GM23338 (cell line): ENCODE measurements at regions not wholly inside any gene's neighbourhood (a gene's known extent, or its start where the extent isn't known, plus 50 kb on each side); places are given as distances from the start of the nearest gene placed in this dataset.

Source experiments
- CREB1 ChIP-seq: fragments of 250-450 bp; sonication (Bioruptor Pico); IDR thresholded peaks from 2 replicates; pipeline ENCODE4 v1.5.0; 2020; ENCODE audit warnings: low read depth, mild to moderate bottlenecking, moderate library complexity
- ETS1 ChIP-seq: IDR thresholded peaks from 2 replicates; pipeline ENCODE4 v1.6.1; 2016; ENCODE audit warnings: antibody characterized with exemption
- EZH2 ChIP-seq: fragments of 200-600 bp; sonication (generic); IDR thresholded peaks from one replicate; pipeline ENCODE4 v1.8.0; 2017; ENCODE audit warnings: antibody characterized with exemption, mild to moderate bottlenecking, low read depth; ENCODE audit not compliant: unreplicated experiment
- EZH2phosphoT487 ChIP-seq: fragments of 200-600 bp; sonication (generic); IDR thresholded peaks from one replicate; pipeline ENCODE4 v1.8.1; 2018; ENCODE audit warnings: antibody characterized with exemption; ENCODE audit not compliant: unreplicated experiment
- JUNB ChIP-seq: IDR thresholded peaks from one replicate; pipeline ENCODE4 v1.6.1; 2016; ENCODE audit warnings: antibody characterized with exemption; ENCODE audit not compliant: unreplicated experiment
- REST ChIP-seq: IDR thresholded peaks from one replicate; pipeline ENCODE4 v1.6.1; 2018; ENCODE audit warnings: antibody characterized with exemption; ENCODE audit not compliant: unreplicated experiment
- STAT1 ChIP-seq: IDR thresholded peaks from one replicate; pipeline ENCODE4 v1.6.1; 2016; ENCODE audit warnings: antibody characterized with exemption; ENCODE audit not compliant: unreplicated experiment
- ZNF331 ChIP-seq: fragments of 250-450 bp; sonication (Bioruptor Pico); IDR thresholded peaks from 2 replicates; pipeline ENCODE4 v1.5.0; 2020; ENCODE audit warnings: low read depth, mild to moderate bottlenecking, moderate library complexity
- TF ChIP-seq, protein P1 (sequence below): fragments of 250-450 bp; sonication (Bioruptor Pico); IDR thresholded peaks from 2 replicates; pipeline ENCODE4 v1.5.0; 2020; ENCODE audit warnings: mild to moderate bottlenecking, moderate library complexity

- TF ChIP-seq, protein P1, sequence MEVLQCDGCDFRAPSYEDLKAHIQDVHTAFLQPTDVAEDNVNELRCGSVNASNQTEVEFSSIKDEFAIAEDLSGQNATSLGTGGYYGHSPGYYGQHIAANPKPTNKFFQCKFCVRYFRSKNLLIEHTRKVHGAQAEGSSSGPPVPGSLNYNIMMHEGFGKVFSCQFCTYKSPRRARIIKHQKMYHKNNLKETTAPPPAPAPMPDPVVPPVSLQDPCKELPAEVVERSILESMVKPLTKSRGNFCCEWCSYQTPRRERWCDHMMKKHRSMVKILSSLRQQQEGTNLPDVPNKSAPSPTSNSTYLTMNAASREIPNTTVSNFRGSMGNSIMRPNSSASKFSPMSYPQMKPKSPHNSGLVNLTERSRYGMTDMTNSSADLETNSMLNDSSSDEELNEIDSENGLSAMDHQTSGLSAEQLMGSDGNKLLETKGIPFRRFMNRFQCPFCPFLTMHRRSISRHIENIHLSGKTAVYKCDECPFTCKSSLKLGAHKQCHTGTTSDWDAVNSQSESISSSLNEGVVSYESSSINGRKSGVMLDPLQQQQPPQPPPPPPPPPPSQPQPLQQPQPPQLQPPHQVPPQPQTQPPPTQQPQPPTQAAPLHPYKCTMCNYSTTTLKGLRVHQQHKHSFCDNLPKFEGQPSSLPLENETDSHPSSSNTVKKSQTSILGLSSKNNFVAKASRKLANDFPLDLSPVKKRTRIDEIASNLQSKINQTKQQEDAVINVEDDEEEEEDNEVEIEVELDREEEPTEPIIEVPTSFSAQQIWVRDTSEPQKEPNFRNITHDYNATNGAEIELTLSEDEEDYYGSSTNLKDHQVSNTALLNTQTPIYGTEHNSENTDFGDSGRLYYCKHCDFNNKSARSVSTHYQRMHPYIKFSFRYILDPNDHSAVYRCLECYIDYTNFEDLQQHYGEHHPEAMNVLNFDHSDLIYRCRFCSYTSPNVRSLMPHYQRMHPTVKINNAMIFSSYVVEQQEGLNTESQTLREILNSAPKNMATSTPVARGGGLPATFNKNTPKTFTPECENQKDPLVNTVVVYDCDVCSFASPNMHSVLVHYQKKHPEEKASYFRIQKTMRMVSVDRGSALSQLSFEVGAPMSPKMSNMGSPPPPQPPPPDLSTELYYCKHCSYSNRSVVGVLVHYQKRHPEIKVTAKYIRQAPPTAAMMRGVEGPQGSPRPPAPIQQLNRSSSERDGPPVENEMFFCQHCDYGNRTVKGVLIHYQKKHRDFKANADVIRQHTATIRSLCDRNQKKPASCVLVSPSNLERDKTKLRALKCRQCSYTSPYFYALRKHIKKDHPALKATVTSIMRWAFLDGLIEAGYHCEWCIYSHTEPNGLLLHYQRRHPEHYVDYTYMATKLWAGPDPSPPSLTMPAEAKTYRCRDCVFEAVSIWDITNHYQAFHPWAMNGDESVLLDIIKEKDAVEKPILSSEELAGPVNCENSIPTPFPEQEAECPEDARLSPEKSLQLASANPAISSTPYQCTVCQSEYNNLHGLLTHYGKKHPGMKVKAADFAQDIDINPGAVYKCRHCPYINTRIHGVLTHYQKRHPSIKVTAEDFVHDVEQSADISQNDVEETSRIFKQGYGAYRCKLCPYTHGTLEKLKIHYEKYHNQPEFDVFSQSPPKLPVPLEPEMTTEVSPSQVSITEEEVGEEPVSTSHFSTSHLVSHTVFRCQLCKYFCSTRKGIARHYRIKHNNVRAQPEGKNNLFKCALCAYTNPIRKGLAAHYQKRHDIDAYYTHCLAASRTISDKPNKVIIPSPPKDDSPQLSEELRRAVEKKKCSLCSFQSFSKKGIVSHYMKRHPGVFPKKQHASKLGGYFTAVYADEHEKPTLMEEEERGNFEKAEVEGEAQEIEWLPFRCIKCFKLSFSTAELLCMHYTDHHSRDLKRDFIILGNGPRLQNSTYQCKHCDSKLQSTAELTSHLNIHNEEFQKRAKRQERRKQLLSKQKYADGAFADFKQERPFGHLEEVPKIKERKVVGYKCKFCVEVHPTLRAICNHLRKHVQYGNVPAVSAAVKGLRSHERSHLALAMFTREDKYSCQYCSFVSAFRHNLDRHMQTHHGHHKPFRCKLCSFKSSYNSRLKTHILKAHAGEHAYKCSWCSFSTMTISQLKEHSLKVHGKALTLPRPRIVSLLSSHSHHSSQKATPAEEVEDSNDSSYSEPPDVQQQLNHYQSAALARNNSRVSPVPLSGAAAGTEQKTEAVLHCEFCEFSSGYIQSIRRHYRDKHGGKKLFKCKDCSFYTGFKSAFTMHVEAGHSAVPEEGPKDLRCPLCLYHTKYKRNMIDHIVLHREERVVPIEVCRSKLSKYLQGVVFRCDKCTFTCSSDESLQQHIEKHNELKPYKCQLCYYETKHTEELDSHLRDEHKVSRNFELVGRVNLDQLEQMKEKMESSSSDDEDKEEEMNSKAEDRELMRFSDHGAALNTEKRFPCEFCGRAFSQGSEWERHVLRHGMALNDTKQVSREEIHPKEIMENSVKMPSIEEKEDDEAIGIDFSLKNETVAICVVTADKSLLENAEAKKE (CRISPR knock-in tag) = no peak
- TF ChIP-seq EZH2phosphoT487 (no peak), CREB1 (no peak), EZH2 (no peak), STAT1 (no peak), JUNB (no peak), ZNF331 (CRISPR knock-in tag) (no peak), REST (no peak), ETS1 (no peak)
Measured at GRCh38 chr4:11196927-11197522, 231.7 kb downstream of the HS3ST1 start (continued).
